ENCODE measurements at regions not wholly inside any gene's neighbourhood (a gene's known extent, or its start where the extent isn't known, plus 50 kb on each side); places are given as distances from the start of the nearest gene placed in this dataset.

GRCh38 chr7:116441534-116441933 is 58.0 kb upstream of the CAV2 start:
- TF ChIP-seq EZH2 (optimal IDR thresholded peaks at IDR 0.05; ENCODE audit: low read depth, low read length) (no peak), CTCF (IDR thresholded peaks at IDR 0.05; ENCODE audit: low read length) (no peak), EZH2phosphoT487 (IDR thresholded peaks at IDR 0.05; ENCODE audit: low read length) (no peak)
